SK-N-SH treated with all-trans-retinoic acid at 6 μM for 48 hours (cell line): ENCODE measurements at regions not wholly inside any gene's neighbourhood (a gene's known extent, or its start where the extent isn't known, plus 50 kb on each side); places are given as distances from the start of the nearest gene placed in this dataset.

Experiments used
- ARNTL ChIP-seq: fragments of 450-650 bp; formaldehyde crosslinking; IDR thresholded peaks from 2 replicates; pipeline ENCODE4 v1.5.0; 2020; ENCODE audit warnings: low read depth, mild to moderate bottlenecking, moderate library complexity, borderline replicate concordance
- CSDC2 ChIP-seq: fragments of 250-450 bp; sonication (Bioruptor Pico); IDR thresholded peaks from 2 replicates; pipeline ENCODE4 v1.5.0; 2020; ENCODE audit warnings: mild to moderate bottlenecking, moderate library complexity
- ESRRG ChIP-seq: fragments of 250-450 bp; sonication (Bioruptor Pico); IDR thresholded peaks from 2 replicates; pipeline ENCODE4 v1.6.1; 2021; ENCODE audit warnings: mild to moderate bottlenecking
- GLIS3 ChIP-seq: fragments of 250-450 bp; sonication (Bioruptor Pico); IDR thresholded peaks from 2 replicates; pipeline ENCODE4 v1.5.0; 2020; ENCODE audit warnings: mild to moderate bottlenecking, moderate library complexity
- OSR1 ChIP-seq: fragments of 250-450 bp; sonication (Bioruptor Pico); IDR thresholded peaks from 2 replicates; pipeline ENCODE4 v1.8.0; 2022; ENCODE audit warnings: moderate library complexity, mild to moderate bottlenecking, inconsistent platforms
- PATZ1 ChIP-seq: fragments of 250-450 bp; sonication (Bioruptor Pico); IDR thresholded peaks from 2 replicates; pipeline ENCODE4 v1.8.0; 2020; ENCODE audit warnings: mild to moderate bottlenecking, moderate library complexity, borderline replicate concordance
- PPARA ChIP-seq: fragments of 250-450 bp; sonication (Bioruptor Pico); IDR thresholded peaks from 2 replicates; pipeline ENCODE4 v1.5.0; 2020; ENCODE audit warnings: mild to moderate bottlenecking, borderline replicate concordance
- RARB ChIP-seq: fragments of 250-450 bp; sonication (Bioruptor Pico); IDR thresholded peaks from 2 replicates; pipeline ENCODE4 v1.8.0; 2021; ENCODE audit warnings: mild to moderate bottlenecking, moderate library complexity
- SNAI2 ChIP-seq: fragments of 250-450 bp; sonication (Bioruptor Pico); IDR thresholded peaks from 2 replicates; pipeline ENCODE4 v1.5.0; 2020; ENCODE audit warnings: mild to moderate bottlenecking, moderate library complexity
- ZC3H10 ChIP-seq: fragments of 250-450 bp; sonication (Bioruptor Pico); IDR thresholded peaks from 2 replicates; pipeline ENCODE4 v1.5.1; 2021; ENCODE audit warnings: mild to moderate bottlenecking, moderate library complexity
- ZFP3 ChIP-seq: fragments of 250-450 bp; sonication (Bioruptor Pico); IDR thresholded peaks from 2 replicates; pipeline ENCODE4 v1.5.0; 2020; ENCODE audit warnings: mild to moderate bottlenecking, moderate library complexity
- ZFP30 ChIP-seq: fragments of 450-650 bp; formaldehyde crosslinking; IDR thresholded peaks from 2 replicates; pipeline ENCODE4 v1.5.0; 2022; ENCODE audit warnings: mild to moderate bottlenecking, moderate library complexity
- ZNF565 ChIP-seq: fragments of 450-650 bp; formaldehyde crosslinking; conservative IDR thresholded peaks from 2 replicates; pipeline ENCODE4 v1.5.0; 2020; ENCODE audit warnings: low read depth, mild to moderate bottlenecking, moderate library complexity
- TF ChIP-seq, protein P1 (sequence below): fragments of 250-450 bp; sonication (Bioruptor Pico); IDR thresholded peaks from 2 replicates; pipeline ENCODE4 v1.5.1; 2020; ENCODE audit warnings: low read depth, mild to moderate bottlenecking, moderate library complexity

- TF ChIP-seq OSR1 (no peak), RARB (CRISPR knock-in tag) (no peak), ZFP3 (CRISPR knock-in tag) (no peak), ZNF565 (CRISPR knock-in tag) (no peak), ESRRG (CRISPR knock-in tag) (no peak), SNAI2 (CRISPR knock-in tag) (no peak), ZFP30 (no peak), GLIS3 (CRISPR knock-in tag) (no peak), ARNTL (CRISPR knock-in tag) (no peak), CSDC2 (no peak), ZC3H10 (CRISPR knock-in tag) (no peak), PPARA (CRISPR knock-in tag) (no peak), PATZ1 (no peak)
- TF ChIP-seq, protein P1, sequence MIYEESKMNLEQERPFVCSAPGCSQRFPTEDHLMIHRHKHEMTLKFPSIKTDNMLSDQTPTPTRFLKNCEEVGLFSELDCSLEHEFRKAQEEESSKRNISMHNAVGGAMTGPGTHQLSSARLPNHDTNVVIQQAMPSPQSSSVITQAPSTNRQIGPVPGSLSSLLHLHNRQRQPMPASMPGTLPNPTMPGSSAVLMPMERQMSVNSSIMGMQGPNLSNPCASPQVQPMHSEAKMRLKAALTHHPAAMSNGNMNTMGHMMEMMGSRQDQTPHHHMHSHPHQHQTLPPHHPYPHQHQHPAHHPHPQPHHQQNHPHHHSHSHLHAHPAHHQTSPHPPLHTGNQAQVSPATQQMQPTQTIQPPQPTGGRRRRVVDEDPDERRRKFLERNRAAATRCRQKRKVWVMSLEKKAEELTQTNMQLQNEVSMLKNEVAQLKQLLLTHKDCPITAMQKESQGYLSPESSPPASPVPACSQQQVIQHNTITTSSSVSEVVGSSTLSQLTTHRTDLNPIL (CRISPR knock-in tag): no peak
Measured at GRCh38 chr6:92888316-92888715, 531.0 kb downstream of the EPHA7 start.
